HG02763 (cell line): ENCODE measurements at regions not wholly inside any gene's neighbourhood (a gene's known extent, or its start where the extent isn't known, plus 50 kb on each side); places are given as distances from the start of the nearest gene placed in this dataset.

Experiments used
- ATAC-seq: cut with Tn5 transposase; IDR thresholded peaks from one replicate; pipeline ENCODE4 v1.9.1; 2021; ENCODE audit warnings: mild to moderate bottlenecking, moderate library complexity; ENCODE audit not compliant: unreplicated experiment

DNA sequence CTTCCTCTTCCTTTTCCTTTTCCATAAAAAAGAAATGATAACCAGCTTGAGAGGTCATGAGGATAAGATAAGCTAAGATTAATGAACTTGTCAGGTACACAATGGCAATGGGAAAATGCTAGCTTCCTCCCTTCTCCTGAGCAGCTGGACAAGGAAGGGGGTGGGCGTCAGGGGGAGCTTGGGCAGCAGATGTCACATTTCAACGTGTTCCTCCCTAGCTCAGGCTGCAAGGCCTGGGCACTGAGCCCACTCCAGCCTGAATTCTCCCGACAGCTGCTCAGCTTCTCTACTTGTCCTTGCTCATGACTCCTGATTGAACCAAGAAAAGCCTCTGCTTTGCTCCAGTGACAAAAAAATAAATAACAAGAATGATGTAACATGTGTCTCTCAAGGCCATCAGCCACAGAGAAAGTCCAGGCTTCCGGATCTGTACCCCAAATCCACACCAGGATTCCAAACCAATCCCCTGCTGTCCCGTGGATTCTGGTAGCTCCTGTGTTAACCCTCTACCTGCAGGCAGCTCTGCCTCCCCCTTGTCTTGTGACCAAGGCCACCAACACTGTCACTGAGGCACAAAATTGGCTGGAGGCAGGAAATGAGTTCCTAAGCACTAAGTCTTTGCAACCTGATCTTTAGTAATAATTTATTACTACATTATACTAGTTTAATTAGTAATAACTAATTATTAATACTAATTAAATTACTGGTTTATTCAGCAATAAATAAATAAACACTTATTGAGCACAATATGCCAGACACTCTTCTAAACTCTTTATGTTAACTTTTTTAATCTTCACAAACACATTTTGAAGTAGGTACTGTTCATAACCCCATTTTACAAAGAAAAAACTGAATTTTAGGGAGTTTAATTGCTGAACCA is 146.5 kb downstream of the CCDC34 start:
- ATAC-seq = no peak

DNA sequence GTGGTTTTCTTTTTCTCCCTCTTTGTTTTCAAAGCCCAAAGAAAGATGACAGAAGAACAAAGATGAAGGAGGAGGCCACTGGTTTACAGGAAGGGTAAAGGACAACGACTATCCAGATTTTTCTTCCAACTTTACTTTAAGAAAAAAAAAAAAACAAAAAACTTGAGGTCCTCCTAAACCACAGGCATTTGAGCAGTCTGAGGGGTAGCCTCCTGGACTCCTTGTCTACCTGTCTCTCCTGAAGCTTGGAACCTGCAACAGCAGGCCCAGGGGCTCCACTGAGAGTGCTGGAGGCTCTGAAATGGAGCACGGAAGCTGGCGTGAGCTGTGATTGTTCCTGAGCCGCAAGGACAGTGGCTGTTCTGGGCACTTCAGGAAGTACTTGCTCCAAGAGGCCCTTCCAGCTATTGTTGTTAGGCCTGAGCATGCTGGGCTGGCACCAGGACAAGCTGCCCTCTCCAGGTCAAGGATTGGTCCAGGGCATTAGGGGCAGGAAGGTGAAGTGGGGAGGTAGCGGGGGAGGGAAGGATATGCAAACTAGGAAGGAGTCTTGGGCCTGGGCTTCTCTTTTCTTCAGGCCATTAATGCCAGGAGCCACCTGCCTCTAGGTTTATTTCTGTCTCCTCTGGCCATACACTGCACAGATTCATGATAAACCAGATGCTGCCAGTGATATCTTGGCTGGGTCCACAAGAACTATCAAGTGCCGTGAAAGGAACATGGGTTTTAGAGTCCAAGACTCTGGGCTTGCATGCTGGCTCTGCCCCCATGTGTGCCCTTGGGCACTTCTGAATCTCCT is 147.3 kb downstream of the CCDC34 start:
- no peak for ATAC-seq

DNA sequence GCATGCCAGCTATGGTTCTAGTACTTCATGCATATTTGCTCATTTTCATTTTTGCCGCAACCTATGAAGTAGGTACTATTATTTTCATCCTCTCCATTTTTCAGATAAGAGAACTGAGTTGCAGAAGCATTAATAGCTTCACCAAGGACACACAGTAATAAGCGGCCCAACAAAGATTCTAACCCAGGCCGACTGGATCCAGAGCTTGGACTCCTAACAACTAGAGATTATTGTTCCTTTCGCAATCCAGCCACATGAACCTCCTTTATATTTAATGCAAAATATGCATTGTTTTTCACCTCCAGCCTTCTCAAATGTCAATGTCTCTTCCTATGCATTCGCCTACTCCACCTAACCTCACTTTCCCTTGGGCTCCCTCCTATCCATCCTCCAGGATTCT is 148.3 kb downstream of the CCDC34 start:
- ATAC-seq = no peak

DNA sequence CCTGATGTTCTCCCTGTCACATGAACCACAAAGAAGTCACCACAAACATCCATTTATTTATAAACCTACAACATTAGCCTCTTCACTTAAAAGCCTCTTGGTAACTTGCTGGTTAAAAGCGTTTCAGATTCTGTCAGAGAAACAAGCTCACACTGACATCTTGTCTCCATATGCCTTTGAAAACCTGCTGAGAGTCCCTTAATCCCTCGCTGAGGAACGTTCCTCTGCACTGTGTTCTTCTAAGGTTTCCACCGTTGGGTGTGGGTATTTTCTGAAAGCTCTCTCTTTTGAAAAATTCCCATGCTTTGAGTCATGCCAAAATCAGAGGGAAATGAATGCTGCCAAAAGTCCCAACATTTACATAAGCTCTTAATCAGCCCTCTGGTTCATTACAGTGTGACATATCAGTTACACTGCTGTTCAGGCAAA is 149.8 kb downstream of the CCDC34 start:
- no peak for ATAC-seq

GRCh38 chr11:27212248-27212780 is 150.7 kb downstream of the CCDC34 start:
- ATAC-seq = no peak

DNA sequence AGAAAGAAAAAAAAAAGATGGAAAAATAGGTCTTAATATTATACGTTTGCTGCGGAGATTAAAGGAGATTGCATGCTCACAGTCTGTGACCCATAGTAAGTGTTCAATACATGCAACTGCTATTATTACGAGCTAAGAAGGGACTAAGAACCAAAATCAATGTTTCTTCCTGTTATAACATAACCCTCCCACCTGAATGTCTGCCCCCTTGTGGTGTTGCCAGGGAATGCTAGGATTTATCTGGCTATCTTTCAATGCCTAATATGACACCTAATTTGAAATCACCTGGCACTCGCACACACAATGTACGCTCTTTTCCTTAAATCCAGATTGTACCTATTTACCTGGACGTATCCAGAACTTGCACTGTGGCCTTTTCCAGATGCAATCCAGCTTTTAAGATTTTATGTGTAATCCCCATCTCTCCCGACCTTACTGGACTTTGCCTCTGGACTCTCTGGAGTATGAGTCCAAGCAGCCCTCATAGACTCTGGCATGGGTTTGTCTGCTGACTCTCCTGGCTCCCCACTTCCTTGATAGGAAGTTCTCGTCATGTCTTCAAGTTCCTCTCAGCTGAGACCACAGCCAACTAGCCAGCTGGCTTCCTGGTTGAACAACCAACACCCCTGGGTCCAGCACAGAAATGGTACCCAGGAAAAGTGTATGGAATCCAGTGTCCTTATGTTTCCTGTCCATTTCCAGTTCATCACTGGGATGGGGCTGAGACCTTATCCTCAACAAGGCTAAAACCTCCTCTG is 151.5 kb downstream of the CCDC34 start:
- ATAC-seq = no peak

DNA sequence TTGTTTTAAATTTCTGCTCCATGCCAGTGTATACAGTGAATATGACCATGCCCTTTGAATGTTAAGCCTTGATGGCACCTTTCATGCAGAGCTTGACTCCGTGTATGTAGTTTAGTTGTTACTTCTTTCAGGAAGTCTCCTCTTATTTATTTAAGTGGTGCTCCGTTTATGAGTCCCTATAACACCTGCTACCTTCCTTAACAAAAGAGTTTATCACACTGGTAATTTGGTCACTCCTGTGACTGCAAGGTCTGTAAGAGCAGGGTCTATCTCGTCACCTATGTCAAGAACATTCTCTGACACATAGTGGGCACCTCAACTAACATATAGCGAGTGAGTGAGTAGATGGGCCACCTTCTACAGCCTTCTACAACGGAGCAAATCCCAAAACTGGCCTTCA is 152.5 kb downstream of the CCDC34 start:
- ATAC-seq = no peak

GRCh38 chr11:27209562-27210005 is 153.4 kb downstream of the CCDC34 start:
- ATAC-seq = peak; percentile 38

DNA sequence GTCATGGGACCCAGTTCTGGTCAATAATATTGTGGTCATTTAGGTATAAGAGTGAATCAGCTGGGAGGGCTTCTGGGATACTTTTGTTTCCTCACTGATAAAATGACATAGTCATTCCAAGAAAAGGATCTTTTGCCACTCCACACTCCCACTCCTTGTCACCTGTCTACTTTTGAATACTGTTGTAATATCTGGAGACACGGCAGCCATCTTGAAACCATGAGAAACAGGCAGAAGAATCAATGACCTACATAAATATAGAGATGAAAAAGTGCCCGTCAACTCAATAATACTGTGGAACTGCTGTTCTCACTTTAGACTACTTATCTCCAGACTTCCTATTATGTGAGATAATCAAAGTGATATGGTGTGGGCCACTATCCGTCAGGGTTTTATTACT is 154.2 kb downstream of the CCDC34 start:
- no peak for ATAC-seq

DNA sequence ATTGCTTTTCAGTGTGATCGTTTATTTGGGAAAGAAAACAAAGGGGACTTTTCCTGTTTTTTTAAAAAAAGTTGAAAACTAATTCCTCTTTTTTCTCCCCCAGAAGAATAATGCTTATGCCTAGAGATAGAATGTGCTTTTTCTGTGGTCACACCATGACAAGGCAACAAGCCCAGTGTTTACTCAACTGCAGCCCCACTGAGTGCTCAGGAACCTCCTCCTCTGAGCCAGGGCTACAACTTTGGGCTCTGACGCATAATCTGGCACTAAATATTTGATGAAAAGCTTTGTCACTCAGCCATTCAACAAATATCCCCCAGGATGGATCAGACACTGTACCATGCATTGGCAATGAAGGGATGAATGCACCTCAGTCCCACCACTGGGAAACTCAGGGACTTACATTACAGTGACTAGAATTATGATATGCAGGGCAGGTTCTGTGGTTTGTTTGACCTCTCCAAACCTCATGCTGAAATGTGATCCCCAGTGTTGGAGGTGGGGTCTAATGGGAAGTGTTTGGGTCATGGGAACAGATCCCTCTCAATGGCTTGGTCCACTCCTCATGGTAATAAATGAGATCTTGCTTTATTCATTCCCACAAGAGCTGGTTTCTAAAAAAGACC is 155.9 kb downstream of the CCDC34 start:
- no peak for ATAC-seq

DNA sequence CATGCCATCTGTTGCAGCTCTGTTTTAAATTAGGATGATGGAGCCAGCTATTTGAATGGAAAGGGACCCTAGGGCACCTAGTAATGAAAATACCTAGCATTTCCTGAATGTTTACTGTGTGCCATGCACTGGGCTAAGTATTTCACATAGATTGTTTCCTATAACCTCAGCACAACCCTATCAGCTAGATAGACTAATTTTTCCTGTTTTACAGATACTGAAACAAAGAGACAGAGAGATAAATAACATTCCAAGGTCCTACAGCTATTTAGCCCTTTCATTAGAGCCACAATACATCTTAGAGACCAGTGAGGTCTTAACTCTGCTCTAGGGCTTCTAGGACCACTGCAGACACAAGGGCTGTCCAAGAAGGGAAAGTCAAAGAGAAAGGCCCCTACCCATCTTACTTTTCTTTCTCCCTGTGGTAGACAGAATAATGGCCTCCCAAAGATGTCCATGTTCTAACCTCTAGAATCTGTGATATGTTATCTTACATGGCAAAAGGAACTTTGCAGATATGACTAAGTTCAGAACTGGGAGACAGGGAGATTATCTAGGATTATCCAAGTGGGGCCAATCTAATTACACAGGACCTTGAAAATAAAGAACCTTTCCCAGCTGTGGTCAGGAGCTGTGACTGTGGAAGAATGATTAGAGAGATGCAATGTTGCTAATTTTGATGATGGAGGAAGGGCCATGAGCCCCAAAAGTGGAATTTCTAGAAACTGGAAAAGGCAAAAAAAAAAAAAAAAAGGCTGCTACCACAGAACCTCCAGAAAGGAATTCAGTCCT is 157.0 kb downstream of the CCDC34 start:
- ATAC-seq = no peak

DNA sequence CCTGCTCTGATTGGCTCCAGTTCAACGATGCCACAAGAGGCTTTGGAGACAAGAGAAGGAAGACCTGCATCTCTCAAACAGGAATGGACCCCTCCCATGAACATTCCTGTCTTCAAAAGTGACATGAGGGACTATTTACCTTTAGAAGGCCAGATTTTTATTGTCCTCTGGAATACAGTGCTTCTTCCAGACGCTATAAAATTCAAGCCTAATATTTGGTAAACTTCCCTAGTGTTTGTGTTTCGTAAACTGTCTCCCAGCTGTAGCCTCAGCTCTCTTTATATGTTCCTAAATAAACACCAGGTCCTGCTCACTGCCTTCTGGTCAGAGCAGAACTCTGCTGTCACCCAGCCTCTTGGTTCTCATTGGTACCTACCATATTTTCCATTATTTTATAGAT is 157.8 kb downstream of the CCDC34 start:
- ATAC-seq = no peak

- no peak for ATAC-seq
These were observed 158.5 kb downstream of the CCDC34 start for GRCh38 chr11:27204529-27204928.

DNA sequence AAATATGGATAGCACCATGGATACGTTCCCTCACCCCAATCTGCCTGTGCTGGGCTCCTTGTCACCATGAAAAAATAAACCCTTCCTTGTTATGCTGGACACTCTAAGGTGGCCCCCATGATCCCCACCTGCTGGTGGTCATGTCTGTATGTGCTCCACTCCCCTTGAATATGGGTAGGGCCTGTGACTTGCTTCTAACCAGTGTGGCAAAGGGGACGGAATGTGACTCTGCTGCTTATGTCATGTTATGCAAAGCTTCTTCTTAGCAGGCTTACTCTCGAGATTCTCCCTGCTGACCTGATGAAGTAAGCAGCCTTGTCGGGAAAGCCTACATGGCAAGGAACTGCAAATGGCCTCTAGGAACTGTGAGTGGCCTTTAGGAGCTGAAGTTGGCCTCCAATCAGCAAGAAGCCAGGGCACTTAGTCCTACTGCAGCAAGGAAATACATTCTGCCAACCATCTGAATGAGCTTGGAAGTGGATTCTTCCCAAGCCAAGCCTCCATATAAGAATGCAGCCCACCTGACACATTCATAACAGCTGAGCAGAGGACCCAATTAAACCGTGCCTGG is 159.9 kb downstream of the CCDC34 start:
- no peak for ATAC-seq

- ATAC-seq = no peak
These were observed 161.1 kb downstream of the BBOX1 start for GRCh38 chr11:27201454-27202302.

- ATAC-seq = no peak
These were observed 160.3 kb downstream of the BBOX1 start for GRCh38 chr11:27200779-27201453.

- ATAC-seq = no peak
These were observed 155.7 kb downstream of the BBOX1 start for GRCh38 chr11:27196203-27196897.
